Gastrocnemius medialis (tissue), 4 donors: ENCODE measurements at regions not wholly inside any gene's neighbourhood (a gene's known extent, or its start where the extent isn't known, plus 50 kb on each side); places are given as distances from the start of the nearest gene placed in this dataset.

Source experiments
- ATAC-seq, 2 donors: fragments of 150-250 bp; one replicate each; pipeline ENCODE4 v1.9.1; 2016
- DNase-seq, 2 donors: peaks; one replicate each; pipeline ENCODE4 v3.0.0-alpha.2; 2019
- H3K27ac ChIP-seq, 4 donors: fragments of 200-600 bp; sonication (generic); 1 replicate in 1 of 4; 2 replicates in 3 of 4; pipeline ENCODE4 v1.5.1; 2016 to 2018; ENCODE audit warnings: mild to moderate bottlenecking in 2 of 4, moderate library complexity in 1 of 4
- H3K27me3 ChIP-seq, 3 donors: fragments of 200-600 bp; sonication (generic) in 2 of 3; 1 replicate in 1 of 3; 2 replicates in 2 of 3; pipeline versions ENCODE4 v1.5.1 to v1.6.0; 2016 to 2019; ENCODE audit warnings: mild to moderate bottlenecking in 1 of 3, moderate library complexity in 1 of 3
- H3K36me3 ChIP-seq, 2 donors: fragments of 200-600 bp; sonication (generic) in 1 of 2; one replicate each; pipeline ENCODE4 v1.5.1; 2017 to 2018
- H3K4me1 ChIP-seq, 2 donors: fragments of 200-600 bp; sonication (generic) in 1 of 2; one replicate each; pipeline ENCODE4 v1.5.1; 2016 to 2017; ENCODE audit warnings: mild to moderate bottlenecking in 2 of 2
- H3K4me3 ChIP-seq, 4 donors: fragments of 200-600 bp; sonication (generic) in 3 of 4; 1 replicate in 1 of 4; 2 replicates in 3 of 4; pipeline ENCODE4 v1.5.1; 2016 to 2019; ENCODE audit warnings: mild to moderate bottlenecking in 2 of 4
- H3K9me3 ChIP-seq, 3 donors: fragments of 200-600 bp; sonication (generic) in 2 of 3; 1 replicate in 1 of 3; 2 replicates in 2 of 3; pipeline ENCODE4 v1.5.1; 2016 to 2019
- CTCF ChIP-seq, 5 experiments: fragments of 450-650 bp in 3 of 5; fragments of 200-600 bp in 2 of 5; sonication (generic) in 2 of 5; IDR thresholded peaks in 4 of 5; conservative IDR thresholded peaks in 1 of 5; 1 replicate in 4 of 5; 2 replicates in 1 of 5; pipeline ENCODE4 v1.5.1; 2016 to 2019; ENCODE audit warnings: antibody characterized with exemption in 5 of 5, mild to moderate bottlenecking in 3 of 5, moderate library complexity in 3 of 5
- POLR2A ChIP-seq, 2 donors: fragments of 450-650 bp; IDR thresholded peaks; one replicate each; pipeline ENCODE4 v1.6.1; 2017; ENCODE audit warnings: antibody characterized with exemption in 2 of 2, mild to moderate bottlenecking in 2 of 2, moderate library complexity in 2 of 2
- in situ Hi-C, 4 donors: fragments of 200-750 bp; cut with MboI; loops; one replicate each; pipeline versions ENCODE4 v1.15.0 to v1.8.0; 2017; ENCODE audit warnings: low sequenced_read_pairs in 4 of 4
- intact Hi-C: fragments of 100-400 bp; cut with DNase I; formaldehyde crosslinking; loops from one replicate; pipeline ENCODE4 v1.15.1; 2023; ENCODE audit warnings: low total_unique reads

DNA sequence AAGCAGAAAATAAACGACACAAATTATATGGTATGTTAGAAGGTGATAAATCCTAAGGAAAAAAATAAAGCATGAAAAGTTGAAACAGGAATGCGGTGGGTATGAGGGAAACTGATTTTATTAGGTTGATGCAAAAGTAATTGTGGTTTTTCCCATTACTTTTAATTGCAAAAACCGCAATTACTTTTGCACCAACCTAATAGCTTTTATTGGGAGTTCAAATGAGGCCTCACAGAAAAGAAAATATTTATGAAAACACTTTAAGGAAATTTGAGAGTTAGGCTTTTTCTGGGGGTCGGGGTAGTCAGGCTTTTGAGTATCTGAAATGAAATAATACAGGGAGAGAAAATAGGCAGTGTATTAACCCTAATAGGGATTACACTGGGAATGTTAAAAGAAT is 397.0 kb upstream of the KHDRBS2 start:
- Histone ChIP-seq H3K4me3 (no peak overlapping the region), H3K27ac (no peak overlapping the region), H3K9me3 (no peaks in the 10 kb centered on the region), H3K36me3 (no peaks in the 10 kb centered on the region), H3K4me1 (no peaks in the 10 kb centered on the region), H3K27me3 (no peaks in the 10 kb centered on the region)
- TF ChIP-seq POLR2A (IDR thresholded peaks at IDR 0.05) (no peak), CTCF (IDR thresholded peaks at IDR 0.05 in 4 of 5, conservative IDR thresholded peaks at IDR 0.05 in 1 of 5) (no peak)
- no peak for DNase-seq
- intact Hi-C loops: no loop called here
- no peak for ATAC-seq
- in situ Hi-C loops: no loop called here

GRCh38 chr6:62681108-62681507 is 395.1 kb upstream of the KHDRBS2 start:
- intact Hi-C loops: no loop called here
- no peak overlapping the region for H3K27ac ChIP-seq
- no peaks in the 10 kb centered on the region for H3K4me1 ChIP-seq
- in situ Hi-C loops: no loop called here
- TF ChIP-seq CTCF (IDR thresholded peaks at IDR 0.05 in 4 of 5, conservative IDR thresholded peaks at IDR 0.05 in 1 of 5) (no peak), POLR2A (IDR thresholded peaks at IDR 0.05) (no peak)
- H3K9me3 ChIP-seq: no peaks in the 10 kb centered on the region
- no peaks in the 10 kb centered on the region for H3K27me3 ChIP-seq
- no peaks in the 10 kb centered on the region for H3K36me3 ChIP-seq
- no peak overlapping the region for H3K4me3 ChIP-seq
- DNase-seq (no peak), ATAC-seq (no peak)

DNA sequence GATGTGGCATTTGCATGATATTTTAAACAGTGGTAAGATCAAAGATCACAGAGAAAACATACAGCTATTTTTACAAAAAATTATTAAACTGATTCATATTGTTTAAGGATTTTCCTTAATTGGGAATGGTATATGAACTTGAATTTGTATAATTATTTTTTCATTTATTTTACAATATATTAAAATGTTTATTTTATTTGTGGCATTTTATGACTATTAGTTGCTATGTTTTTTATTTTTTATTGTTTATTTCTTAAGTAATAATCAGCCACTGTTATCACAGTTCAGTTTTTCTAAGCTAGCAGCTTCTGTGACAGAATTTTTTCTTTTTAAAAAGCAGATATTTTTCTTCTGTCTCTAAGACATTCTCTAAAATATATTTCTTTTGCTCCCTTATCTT is 387.0 kb upstream of the KHDRBS2 start:
- Histone ChIP-seq H3K9me3 (no peaks in the 10 kb centered on the region), H3K27ac (no peak overlapping the region), H3K27me3 (no peaks in the 10 kb centered on the region), H3K36me3 (no peaks in the 10 kb centered on the region), H3K4me3 (no peak overlapping the region), H3K4me1 (no peaks in the 10 kb centered on the region)
- intact Hi-C loops: no loop called here
- ATAC-seq (no peak), DNase-seq (no peak)
- TF ChIP-seq CTCF (IDR thresholded peaks at IDR 0.05 in 4 of 5, conservative IDR thresholded peaks at IDR 0.05 in 1 of 5) (no peak), POLR2A (IDR thresholded peaks at IDR 0.05) (no peak)
- in situ Hi-C loops: no loop called here

DNA sequence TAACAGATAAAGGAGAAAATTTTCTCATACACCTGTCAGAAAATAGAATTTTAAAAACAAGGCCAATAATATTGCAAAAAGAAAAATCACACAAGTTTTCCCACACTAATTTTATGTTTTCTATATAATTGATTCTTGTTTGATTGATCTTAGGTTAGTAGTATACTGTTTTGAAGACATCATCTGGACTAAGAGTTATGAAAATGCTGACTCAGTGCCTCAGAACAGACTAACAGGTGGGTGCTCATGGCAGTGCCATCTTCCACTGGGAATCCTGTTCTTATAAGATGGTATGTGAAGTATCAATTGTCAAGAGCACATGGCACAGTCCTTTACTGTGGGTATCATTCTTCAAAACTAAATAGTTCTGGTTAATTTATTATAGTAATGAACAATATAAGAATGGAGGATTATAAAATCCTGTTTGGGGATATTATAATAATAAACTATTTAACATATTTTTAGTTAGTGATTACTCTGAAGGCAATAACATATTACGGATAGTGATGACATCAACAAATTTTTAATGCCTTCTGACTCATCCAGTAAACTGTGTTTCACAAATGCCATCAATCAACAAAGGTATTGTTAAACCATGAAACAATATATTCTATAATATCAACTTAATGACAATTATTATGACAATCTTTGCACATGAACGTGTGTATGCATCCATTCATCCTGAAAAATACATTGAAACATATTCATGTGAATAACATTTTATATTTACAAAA is 384.6 kb upstream of the KHDRBS2 start:
- Histone ChIP-seq H3K27me3 (no peaks in the 10 kb centered on the region), H3K27ac (no peak overlapping the region), H3K4me3 (no peak overlapping the region), H3K36me3 (no peaks in the 10 kb centered on the region), H3K9me3 (no peaks in the 10 kb centered on the region), H3K4me1 (no peaks in the 10 kb centered on the region)
- in situ Hi-C loops: no loop called here
- DNase-seq (no peak), ATAC-seq (no peak)
- no peak for TF ChIP-seq CTCF (IDR thresholded peaks at IDR 0.05 in 4 of 5, conservative IDR thresholded peaks at IDR 0.05 in 1 of 5)
- TF ChIP-seq POLR2A (IDR thresholded peaks at IDR 0.05): no peak
- intact Hi-C loops: no loop called here

DNA sequence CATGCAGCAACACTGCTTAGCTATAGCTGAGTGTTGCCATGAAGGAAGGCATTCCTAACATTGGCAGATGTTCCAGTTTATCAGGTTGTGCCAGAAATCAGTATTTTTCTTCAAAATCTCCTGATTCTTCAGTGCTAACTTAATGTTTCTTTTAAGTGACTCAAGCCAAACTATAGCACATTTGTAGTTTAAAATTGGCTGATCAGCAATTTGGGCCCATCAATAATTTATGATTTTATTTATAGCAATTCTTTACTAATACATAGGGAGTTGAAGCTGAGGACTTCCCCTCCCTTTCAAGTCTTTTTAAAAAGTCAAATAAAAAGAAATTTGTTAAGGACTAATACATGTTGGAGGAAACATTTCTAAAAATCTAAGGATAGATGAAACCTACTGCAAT is 383.8 kb upstream of the KHDRBS2 start:
- intact Hi-C loops (no loop called here), in situ Hi-C loops (no loop called here)

More for the DNA sequence above, 383.8 kb upstream of the KHDRBS2 start:
- TF ChIP-seq CTCF (IDR thresholded peaks at IDR 0.05 in 4 of 5, conservative IDR thresholded peaks at IDR 0.05 in 1 of 5) (no peak), POLR2A (IDR thresholded peaks at IDR 0.05) (no peak)
- no peaks in the 10 kb centered on the region for H3K9me3 ChIP-seq
- no peaks in the 10 kb centered on the region for H3K36me3 ChIP-seq
- no peak overlapping the region for H3K27ac ChIP-seq
- ATAC-seq: no peak
- no peaks in the 10 kb centered on the region for H3K27me3 ChIP-seq
- H3K4me1 ChIP-seq: no peaks in the 10 kb centered on the region
- H3K4me3 ChIP-seq: no peak overlapping the region
- no peak for DNase-seq
